ENCODE measurements at regions not wholly inside any gene's neighbourhood (a gene's known extent, or its start where the extent isn't known, plus 50 kb on each side); places are given as distances from the start of the nearest gene placed in this dataset.
"Not testable (repeated sequence)": the region's sequence is repeated elsewhere in the genome, so short reads cannot be mapped to it uniquely, and the experiment has no call there.

GRCh38 chr4:163681208-163681821 lies 186.8 kb downstream of the TMA16 start:
- no peak for DNase-seq (ENCODE audit: low read depth in 4 of 4, low spot score in 2 of 4)

DNA sequence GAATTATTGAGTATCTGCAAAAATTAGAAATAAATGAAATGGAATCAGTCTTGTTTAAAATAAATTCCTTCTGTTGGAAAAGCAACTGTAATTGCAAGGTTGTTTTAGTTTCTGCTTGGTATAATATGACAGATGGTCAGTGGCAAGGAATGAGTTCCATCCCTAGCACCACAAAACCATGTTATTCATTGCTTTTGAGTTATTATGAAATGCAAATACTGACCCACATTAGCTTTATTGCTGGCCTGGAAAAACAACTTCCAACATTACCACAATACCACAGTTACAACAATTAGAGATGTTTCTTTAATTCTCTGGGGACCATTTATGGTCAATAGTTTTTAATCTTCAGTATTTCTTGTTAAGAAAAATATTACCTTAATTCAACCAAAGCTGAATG lies 194.4 kb downstream of the TMA16 start:
- DNase-seq (ENCODE audit: low read depth in 4 of 4, low spot score in 2 of 4): no peak

GRCh38 chr4:163693211-163693610 lies 198.7 kb downstream of the TMA16 start:
- DNase-seq (ENCODE audit: low read depth in 4 of 4, low spot score in 2 of 4): no peak

GRCh38 chr4:163693776-163694175 lies 199.3 kb downstream of the TMA16 start:
- DNase-seq (ENCODE audit: low read depth in 4 of 4, low spot score in 2 of 4): no peak

GRCh38 chr4:163694385-163694784 lies 199.9 kb downstream of the TMA16 start:
- no peak for DNase-seq (ENCODE audit: low read depth in 4 of 4, low spot score in 2 of 4)

DNA sequence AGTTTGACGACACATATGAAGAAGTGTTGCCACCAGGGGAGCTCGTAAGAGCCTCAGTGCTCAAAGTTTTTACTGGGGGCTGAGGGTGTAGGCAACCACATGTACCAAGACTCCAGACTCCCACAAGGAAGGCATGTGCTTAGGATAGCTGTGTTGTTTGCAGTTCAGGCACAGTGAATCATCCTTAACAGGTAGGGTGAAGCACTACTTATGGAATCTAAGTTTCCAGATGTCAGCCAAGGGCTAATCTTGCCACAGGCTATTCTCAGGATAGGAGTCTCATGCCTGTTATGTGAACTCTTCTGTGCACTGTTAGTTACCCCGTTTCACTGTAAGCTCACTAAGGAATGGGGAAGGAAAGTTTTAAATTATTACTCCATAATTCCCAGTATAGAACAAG lies 202.6 kb downstream of the TMA16 start:
- DNase-seq (ENCODE audit: low read depth in 4 of 4, low spot score in 2 of 4): no peak

GRCh38 chr4:163700383-163700782 lies 205.9 kb downstream of the TMA16 start:
- not testable (repeated sequence) for DNase-seq (ENCODE audit: low read depth in 4 of 4, low spot score in 2 of 4)

DNA sequence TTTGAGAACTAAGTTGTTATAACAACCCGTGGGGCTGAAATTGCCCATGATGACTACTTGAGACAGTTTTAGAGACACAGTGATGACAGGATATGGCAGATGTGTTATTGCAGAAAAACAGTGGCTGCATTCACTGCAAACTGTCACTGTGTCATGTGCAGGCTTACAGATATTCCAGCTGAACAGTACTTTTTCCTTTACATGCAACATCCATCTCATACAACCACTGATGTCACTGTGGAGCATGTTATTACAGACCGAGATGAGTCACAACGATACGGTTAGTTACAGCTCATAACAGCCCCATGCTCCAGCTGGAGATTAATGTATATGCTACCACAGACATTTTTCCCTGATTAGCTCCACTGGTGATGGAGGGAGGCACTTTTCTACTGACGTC lies 207.4 kb downstream of the TMA16 start:
- no peak for DNase-seq (ENCODE audit: low read depth in 4 of 4, low spot score in 2 of 4)

DNA sequence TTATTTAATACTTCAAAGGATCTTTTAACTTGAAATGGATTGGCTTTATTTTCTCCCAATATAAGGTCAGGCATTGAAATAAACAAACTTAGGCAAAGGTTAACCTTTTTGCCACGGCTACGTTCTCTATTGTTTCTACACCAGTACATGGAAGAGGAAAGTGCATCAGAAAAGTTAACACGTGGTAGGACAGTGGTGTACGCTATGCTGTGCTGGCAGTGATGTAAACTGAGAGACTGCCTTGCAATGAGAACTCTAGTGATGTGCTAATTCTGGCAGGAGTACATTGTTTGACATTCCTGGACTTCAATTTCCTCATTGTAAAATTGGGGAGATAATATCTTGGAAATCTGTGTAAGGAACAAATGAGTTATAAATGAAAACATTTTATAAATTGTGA lies 208.2 kb downstream of the TMA16 start:
- no peak for DNase-seq (ENCODE audit: low read depth in 4 of 4, low spot score in 2 of 4)

DNA sequence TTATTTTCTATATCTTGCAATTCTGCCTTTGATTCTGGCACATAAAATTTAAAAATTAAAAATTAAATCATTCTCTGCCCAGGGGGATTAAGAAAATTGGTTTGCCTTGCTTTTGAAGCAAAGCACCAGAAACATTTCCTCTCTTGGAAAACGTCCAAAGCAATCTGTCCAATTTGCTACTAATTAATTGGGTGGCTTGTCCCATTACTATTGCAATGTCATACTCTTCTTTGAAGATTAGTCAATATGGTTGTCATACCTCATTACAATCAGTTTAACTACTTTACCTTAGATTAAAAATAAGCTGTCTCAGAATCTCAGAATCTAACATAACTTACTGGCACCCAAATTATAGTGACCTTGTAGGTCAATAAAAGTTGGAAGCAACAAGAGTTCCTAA lies 208.8 kb downstream of the TMA16 start:
- no peak for DNase-seq (ENCODE audit: low read depth in 4 of 4, low spot score in 2 of 4)

GRCh38 chr4:163707873-163708272 lies 213.4 kb downstream of the TMA16 start:
- DNase-seq (ENCODE audit: low read depth in 4 of 4, low spot score in 2 of 4): no peak

GRCh38 chr4:163709601-163710000 lies 215.1 kb downstream of the TMA16 start:
- DNase-seq (ENCODE audit: low read depth in 4 of 4, low spot score in 2 of 4): no peak

DNA sequence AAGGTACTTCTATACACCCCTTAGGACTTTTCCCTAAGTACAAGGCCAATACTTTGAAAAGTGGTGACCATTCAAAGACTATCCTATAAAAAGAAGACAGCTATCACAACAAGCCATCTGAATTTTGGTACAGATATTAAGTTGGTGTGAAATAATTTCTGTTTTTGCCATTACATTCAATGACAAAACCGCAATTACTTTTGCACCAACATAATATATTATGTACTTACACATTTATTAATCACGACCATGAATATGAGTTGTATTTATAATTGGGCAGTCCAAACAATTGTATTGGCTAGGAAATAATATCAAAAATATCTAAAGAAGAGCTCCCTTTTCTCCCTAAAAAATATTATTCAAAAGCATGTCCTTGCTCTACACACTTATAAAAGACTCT lies 215.7 kb downstream of the TMA16 start:
- no peak for DNase-seq (ENCODE audit: low read depth in 4 of 4, low spot score in 2 of 4)

DNA sequence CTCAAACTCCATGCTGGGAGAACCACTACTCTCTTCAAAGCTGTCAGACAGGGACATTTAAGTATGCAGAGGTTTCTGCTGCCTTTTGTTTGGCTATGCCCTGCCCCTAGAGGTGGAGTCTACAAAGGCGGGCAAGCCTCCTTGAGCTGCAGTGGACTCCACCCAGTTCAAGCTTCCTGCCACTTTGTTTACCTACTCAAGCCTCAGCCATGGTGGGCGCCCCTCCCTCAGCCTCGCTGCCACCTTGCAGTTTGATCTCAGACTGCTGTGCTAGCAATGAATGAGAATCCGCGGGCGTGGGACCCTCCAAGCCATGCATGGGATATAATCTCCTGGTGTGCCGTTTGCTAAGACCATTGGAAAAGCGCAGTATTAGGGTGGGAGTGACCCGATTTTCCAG lies 230.0 kb downstream of the TMA16 start:
- DNase-seq (ENCODE audit: low read depth in 4 of 4, low spot score in 2 of 4): not testable (repeated sequence)

DNA sequence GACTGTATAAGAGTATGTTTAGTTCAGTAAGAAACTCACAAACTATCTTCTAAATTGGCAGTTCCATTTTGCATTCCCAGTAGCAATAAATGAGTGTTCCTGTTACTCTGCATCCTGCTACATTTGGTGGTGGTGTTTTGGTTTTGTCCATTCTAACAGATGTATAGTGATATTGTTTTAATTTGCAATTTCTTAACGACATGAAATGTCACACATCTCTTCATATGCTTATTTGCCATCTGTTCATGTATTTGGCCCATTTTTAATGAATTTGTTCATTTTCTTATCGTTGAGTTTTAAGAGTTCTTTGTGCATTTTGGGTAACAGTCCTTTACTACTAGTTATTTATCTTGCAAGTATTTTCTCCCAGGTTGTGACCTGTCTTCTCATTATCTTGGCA lies 232.2 kb downstream of the TMA16 start:
- no peak for DNase-seq (ENCODE audit: low read depth in 4 of 4, low spot score in 2 of 4)

DNA sequence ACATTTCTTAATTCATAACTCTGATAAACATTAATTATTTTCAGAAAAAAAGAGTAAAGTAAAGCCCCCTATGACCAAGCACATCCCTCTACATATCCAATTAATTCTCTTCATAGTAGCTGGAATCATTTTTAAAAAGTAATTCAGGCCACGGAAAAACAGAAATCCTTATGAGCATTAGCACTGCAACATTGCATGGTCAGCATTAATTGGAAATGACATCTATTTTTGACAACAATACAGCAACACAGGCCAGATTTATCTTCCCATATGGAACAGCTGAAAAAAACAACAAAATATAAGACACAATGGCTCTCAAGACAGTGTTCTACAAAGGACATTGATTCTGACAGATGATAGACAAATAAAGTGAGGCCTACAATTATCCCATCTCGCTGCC lies 236.6 kb downstream of the TMA16 start:
- DNase-seq (ENCODE audit: low read depth in 4 of 4, low spot score in 2 of 4): no peak

GRCh38 chr4:163732473-163732872 lies 238.0 kb downstream of the TMA16 start:
- no peak for DNase-seq (ENCODE audit: low read depth in 4 of 4, low spot score in 2 of 4)

DNA sequence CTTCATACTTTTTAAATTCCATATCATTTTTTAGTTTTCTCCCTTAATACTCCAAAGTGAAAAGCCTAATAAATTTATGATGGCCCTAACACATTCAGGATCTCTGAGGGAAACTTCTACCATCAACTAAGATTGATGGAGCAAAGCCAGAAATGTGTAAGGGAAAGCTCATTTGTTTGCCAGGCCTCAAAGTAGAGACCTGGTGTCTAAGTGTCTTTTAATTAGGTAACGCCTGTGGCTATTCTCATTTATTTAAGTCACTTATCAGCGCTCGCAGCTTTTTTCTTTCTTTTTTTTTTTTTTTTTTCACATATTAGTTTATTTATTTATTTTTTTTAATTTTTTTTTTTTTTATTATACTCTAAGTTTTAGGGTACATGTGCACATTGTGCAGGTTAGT lies 242.4 kb downstream of the TMA16 start:
- DNase-seq (ENCODE audit: low read depth in 4 of 4, low spot score in 2 of 4): no peak

DNA sequence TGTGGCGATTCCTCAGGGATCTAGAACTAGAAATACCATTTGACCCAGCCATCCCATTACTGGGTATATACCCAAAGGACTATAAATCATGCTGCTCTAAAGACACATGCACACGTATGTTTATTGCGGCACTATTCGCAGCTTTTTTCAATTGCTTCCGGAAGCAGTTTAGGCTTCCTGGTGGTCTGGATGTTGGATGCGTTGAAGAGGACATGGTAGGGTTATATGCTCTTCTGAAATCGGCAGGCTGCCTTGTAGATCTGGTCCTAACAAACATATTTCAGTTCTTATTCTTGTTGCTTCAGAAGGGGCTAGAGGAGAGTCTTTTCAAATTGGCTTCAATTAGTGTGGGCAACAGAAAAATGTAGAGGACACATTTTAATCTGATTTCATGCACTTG lies 243.4 kb downstream of the TMA16 start:
- DNase-seq (ENCODE audit: low read depth in 4 of 4, low spot score in 2 of 4): not testable (repeated sequence)

GRCh38 chr4:163738521-163738920 lies 244.0 kb downstream of the TMA16 start:
- DNase-seq (ENCODE audit: low read depth in 4 of 4, low spot score in 2 of 4): no peak

DNA sequence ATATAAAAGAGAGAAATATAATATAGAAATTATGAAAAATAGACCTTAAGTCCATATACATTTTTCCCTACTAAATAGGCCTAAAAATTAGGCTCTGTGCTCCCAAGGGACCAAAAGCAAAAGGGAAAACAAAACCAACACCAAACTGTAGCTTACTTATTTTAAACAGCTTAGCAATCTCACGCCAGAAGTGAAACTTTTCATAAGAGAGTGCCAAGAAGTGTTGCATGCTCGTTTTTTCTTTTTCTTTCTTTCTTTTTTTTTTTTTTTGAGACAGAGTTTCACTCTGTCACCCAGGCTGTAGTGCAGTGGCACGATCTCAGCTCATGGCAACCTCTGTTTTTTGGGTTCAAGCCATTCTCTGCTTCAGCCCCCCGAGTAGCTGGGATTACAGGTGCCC lies 250.4 kb downstream of the TMA16 start:
- no peak for DNase-seq (ENCODE audit: low read depth in 4 of 4, low spot score in 2 of 4)

DNA sequence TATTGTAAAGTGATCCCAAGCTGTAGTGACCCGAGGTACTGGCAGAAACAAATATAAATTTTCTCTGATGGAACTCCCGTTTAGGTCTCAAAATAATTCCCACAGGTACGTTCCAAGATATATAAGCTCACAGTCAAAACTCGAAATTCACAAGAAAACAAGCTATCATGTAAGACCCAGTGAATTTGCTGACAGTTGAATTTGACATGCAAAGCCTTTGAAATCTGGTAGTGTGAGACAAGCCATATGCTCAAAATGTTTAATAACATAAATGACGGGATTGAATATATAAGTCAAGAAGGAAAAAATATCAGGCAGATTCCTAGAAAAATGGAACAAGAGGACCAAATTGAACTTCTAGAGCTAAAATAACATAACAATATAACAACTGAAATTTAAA lies 252.8 kb downstream of the TMA16 start:
- DNase-seq (ENCODE audit: low read depth in 4 of 4, low spot score in 2 of 4): no peak

GRCh38 chr4:163747886-163748285 lies 253.4 kb downstream of the TMA16 start:
- DNase-seq (ENCODE audit: low read depth in 4 of 4, low spot score in 2 of 4): no peak
